Right lobe of liver (tissue), 6 donors: ENCODE measurements at regions not wholly inside any gene's neighbourhood (a gene's known extent, or its start where the extent isn't known, plus 50 kb on each side); places are given as distances from the start of the nearest gene placed in this dataset.
"Not testable (repeated sequence)": the region's sequence is repeated elsewhere in the genome, so short reads cannot be mapped to it uniquely, and the experiment has no call there.

Experiments
- ATAC-seq, 4 donors: fragments of 200-7000 bp; cut with Tn5 transposase; one replicate each; pipeline ENCODE4 v1.9.1; 2020; ENCODE audit warnings: mild to moderate bottlenecking in 4 of 4, moderate library complexity in 4 of 4
- DNase-seq, 3 donors: peaks; one replicate each; pipeline ENCODE4 v3.0.0-alpha.2; 2020
- H3K27ac ChIP-seq, 3 donors: fragments of 200-600 bp; one replicate each; pipeline ENCODE4 v1.8.0; 2022
- H3K27me3 ChIP-seq, 2 donors: fragments of 200-600 bp; one replicate each; pipeline ENCODE4 v1.8.0; 2022
- H3K36me3 ChIP-seq, 4 donors: fragments of 200-600 bp; sonication (generic) in 1 of 4; one replicate each; pipeline versions ENCODE4 v1.5.1 to v1.8.0; 2017 to 2022; ENCODE audit warnings: control low read depth in 1 of 4
- H3K4me1 ChIP-seq, 4 donors: fragments of 200-600 bp; sonication (generic) in 1 of 4; one replicate each; pipeline versions ENCODE4 v1.5.1 to v1.8.0; 2017 to 2022; ENCODE audit warnings: control low read depth in 1 of 4
- H3K4me3 ChIP-seq, 3 donors: fragments of 200-600 bp; one replicate each; pipeline ENCODE4 v1.8.0; 2022
- H3K9me3 ChIP-seq, 4 donors: fragments of 200-600 bp; sonication (generic) in 1 of 4; one replicate each; pipeline versions ENCODE4 v1.5.1 to v1.8.0; 2017 to 2022; ENCODE audit warnings: control low read depth in 1 of 4
- POLR2A ChIP-seq: fragments of 450-650 bp; IDR thresholded peaks from one replicate; pipeline ENCODE4 v1.6.1; 2017; ENCODE audit warnings: antibody characterized with exemption, mild to moderate bottlenecking
- WGBS: methylation state at CpG from one replicate; pipeline ENCODE4 v1.1.6; 2018; ENCODE audit warnings: low coverage, low lambda C conversion rate; ENCODE audit not compliant: insufficient coverage; ENCODE audit errors: missing lambda C conversion rate; 5-methylcytosine and 5-hydroxymethylcytosine counted together
- intact Hi-C, 2 donors: fragments of 100-400 bp; cut with DNase I; formaldehyde crosslinking; loops; one replicate each; pipeline versions ENCODE4 v1.11.2 to v1.14.1; 2022
- TF ChIP-seq, protein P1 (sequence below), 4 donors: fragments of 200-600 bp in 3 of 4; fragments of 450-650 bp in 1 of 4; IDR thresholded peaks; one replicate each; pipeline versions ENCODE4 v1.5.1 to v1.8.0; 2016 to 2022; ENCODE audit warnings: antibody characterized with exemption in 4 of 4, mild to moderate bottlenecking in 2 of 4
- donor health status: DM: no; HTN: yes; CAD: no.
- donor health status: DM: no; HTN: no; CAD: no.
- donor health status: DM: no; HTN: no; CAD: no.
- donor health status: DM: no; HTN: yes; CAD: no.
- donor health status: DM: no; HTN: yes; CAD: no.

DNA sequence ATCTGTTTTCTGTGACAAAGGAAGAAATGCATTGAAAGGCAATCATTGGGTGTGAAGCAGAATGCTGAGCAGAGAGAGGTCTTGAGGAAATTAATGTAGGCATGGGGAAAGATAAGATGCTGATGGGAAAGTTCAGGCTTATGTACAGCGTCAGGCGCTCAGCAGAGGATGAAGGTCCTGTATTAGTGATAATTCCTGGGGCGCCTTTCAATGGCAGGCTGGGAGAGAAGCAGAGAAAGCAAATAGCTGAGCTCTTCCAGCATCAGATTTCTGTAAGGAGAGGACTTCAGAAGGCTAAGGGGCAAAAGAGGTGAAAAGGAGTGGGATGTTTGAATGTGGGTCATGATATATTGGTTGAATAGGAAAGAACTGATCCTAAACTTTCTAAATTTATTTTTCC is 129.8 kb downstream of the HNMT start:
- no peak for TF ChIP-seq POLR2A
- TF ChIP-seq, protein P1, sequence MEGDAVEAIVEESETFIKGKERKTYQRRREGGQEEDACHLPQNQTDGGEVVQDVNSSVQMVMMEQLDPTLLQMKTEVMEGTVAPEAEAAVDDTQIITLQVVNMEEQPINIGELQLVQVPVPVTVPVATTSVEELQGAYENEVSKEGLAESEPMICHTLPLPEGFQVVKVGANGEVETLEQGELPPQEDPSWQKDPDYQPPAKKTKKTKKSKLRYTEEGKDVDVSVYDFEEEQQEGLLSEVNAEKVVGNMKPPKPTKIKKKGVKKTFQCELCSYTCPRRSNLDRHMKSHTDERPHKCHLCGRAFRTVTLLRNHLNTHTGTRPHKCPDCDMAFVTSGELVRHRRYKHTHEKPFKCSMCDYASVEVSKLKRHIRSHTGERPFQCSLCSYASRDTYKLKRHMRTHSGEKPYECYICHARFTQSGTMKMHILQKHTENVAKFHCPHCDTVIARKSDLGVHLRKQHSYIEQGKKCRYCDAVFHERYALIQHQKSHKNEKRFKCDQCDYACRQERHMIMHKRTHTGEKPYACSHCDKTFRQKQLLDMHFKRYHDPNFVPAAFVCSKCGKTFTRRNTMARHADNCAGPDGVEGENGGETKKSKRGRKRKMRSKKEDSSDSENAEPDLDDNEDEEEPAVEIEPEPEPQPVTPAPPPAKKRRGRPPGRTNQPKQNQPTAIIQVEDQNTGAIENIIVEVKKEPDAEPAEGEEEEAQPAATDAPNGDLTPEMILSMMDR (IDR thresholded peaks at IDR 0.05), result no peak
- 90% methylated on average over 3 of the region's 3 CpGs for WGBS
- DNase-seq (no peak), ATAC-seq (no peak)
- H3K4me1 ChIP-seq, result no peaks in the 10 kb centered on the region
- H3K36me3 ChIP-seq, result no peaks in the 10 kb centered on the region
- intact Hi-C loops, result no loop called here
- H3K27ac ChIP-seq, result no peak overlapping the region
- no peak overlapping the region for H3K4me3 ChIP-seq
- H3K27me3 ChIP-seq, result no peaks in the 10 kb centered on the region
- H3K9me3 ChIP-seq, result no peaks in the 10 kb centered on the region

DNA sequence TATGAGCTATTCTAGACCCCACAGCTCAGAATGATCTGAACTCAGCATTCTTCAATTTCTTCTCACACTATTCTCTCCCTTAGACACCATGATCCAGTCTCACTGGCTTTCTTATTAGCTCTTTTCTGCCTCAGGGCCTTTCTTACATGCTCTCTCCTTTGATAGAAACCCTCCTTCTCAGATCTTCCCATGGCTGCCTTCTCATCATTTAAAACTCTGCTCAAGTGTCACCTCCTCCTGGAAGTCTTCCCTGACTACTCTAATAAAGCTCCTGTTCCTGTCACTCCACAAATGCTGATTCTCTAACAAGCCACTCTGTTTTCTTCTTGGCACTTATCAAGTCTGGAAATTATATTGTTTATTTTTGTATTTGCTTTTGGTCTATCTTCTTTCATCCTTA is 131.1 kb downstream of the HNMT start:
- Histone ChIP-seq H3K4me1 (no peaks in the 10 kb centered on the region), H3K36me3 (no peaks in the 10 kb centered on the region), H3K4me3 (no peak overlapping the region), H3K9me3 (no peaks in the 10 kb centered on the region), H3K27ac (no peak overlapping the region), H3K27me3 (no peaks in the 10 kb centered on the region)
- DNase-seq, result no peak
- TF ChIP-seq, protein P1 (IDR thresholded peaks at IDR 0.05), result no peak
- no peak for TF ChIP-seq POLR2A
- intact Hi-C loops, result no loop called here
- no peak for ATAC-seq

DNA sequence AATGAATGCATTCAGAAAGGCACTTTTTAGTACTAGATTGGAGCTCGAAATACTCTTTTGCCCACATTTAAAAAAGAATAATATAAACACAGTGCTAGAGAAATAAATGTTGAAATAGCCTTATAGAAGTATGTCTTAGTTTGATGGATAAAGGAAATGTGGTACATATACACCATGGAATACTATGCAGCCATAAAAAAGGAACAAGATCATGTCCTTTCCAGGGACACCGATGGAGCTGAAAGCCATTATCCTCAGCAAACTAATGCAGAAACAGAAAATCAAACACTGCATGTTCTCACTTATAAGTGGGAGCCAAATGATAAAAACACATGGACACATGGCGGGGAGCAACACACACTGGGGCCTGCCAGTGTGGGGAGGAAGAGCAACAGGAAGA is 135.0 kb downstream of the HNMT start:
- H3K9me3 ChIP-seq, H3K27me3 ChIP-seq, intact Hi-C loops, H3K27ac ChIP-seq, DNase-seq, H3K36me3 ChIP-seq, H3K4me1 ChIP-seq, ATAC-seq, H3K4me3 ChIP-seq: not testable (repeated sequence)
- 93% methylated on average over 3 of the region's 3 CpGs for WGBS

DNA sequence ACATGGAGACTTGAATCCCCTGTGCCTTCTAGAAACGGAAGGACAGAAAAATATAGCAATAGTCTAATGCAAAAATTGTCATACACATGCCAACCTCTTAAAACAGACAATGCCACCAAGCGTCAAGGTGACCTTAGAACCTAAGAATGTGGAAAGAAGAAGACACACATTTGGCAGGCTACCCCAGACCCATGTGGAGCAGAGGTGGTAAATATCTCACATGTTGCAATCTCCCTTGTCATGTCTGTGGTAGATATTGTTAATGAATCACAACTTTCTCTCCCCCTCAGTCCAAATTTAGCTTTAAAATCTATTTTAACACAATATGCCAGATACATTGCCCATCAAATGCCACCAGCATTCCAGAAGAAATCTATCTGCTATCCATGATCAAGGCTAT is 137.4 kb downstream of the HNMT start:
- no peak for DNase-seq
- intact Hi-C loops, result no loop called here
- TF ChIP-seq, protein P1 (IDR thresholded peaks at IDR 0.05), result no peak
- TF ChIP-seq POLR2A, result no peak
- Histone ChIP-seq H3K36me3 (no peaks in the 10 kb centered on the region), H3K4me3 (no peak overlapping the region), H3K4me1 (no peaks in the 10 kb centered on the region), H3K27me3 (no peaks in the 10 kb centered on the region), H3K27ac (no peak overlapping the region), H3K9me3 (no peaks in the 10 kb centered on the region)
- WGBS, result 51% methylated on average over 2 of the region's 2 CpGs
- no peak for ATAC-seq

DNA sequence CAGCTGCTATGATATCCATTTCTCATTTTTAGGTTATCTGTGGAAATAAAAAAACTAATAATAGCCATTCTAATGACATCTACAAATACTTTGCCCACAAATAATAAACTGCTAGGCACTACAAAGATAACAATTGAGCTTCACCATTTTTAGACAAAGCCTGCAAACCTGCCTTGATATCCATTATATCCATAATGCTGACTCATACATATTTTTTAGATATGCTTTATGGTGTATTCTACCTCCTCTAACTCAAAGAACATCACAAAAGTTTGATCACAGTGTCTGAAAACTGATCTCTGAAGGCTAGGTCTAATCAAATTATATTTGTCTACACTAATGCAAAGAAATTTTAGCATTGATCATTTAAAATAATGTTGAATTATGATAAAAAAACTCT is 138.4 kb downstream of the HNMT start:
- DNase-seq (no peak), ATAC-seq (no peak)
- intact Hi-C loops, result no loop called here
- Histone ChIP-seq H3K9me3 (no peaks in the 10 kb centered on the region), H3K27ac (no peak overlapping the region), H3K36me3 (no peaks in the 10 kb centered on the region), H3K27me3 (no peaks in the 10 kb centered on the region), H3K4me1 (no peaks in the 10 kb centered on the region), H3K4me3 (no peak overlapping the region)
- TF ChIP-seq, protein P1 (IDR thresholded peaks at IDR 0.05), result no peak
- no peak for TF ChIP-seq POLR2A
